B cell (primary cell): ENCODE measurements at regions not wholly inside any gene's neighbourhood (a gene's known extent, or its start where the extent isn't known, plus 50 kb on each side); places are given as distances from the start of the nearest gene placed in this dataset.

Experiments used
- ATAC-seq: fragments of 200-7000 bp; cut with Tn5 transposase; one replicate; pipeline ENCODE4 v1.10.0; 2021; ENCODE audit warnings: low read depth, mild to moderate bottlenecking, moderate number of reproducible peaks, moderate library complexity
- CTCF ChIA-PET: fragments of 350-600 bp; sonication (Branson Sonifier 250); formaldehyde crosslinking; loops from one replicate; lab custom pipeline; 2021; ENCODE audit warnings: antibody characterized with exemption, inconsistent platforms; lab: Charles Lee
- POLR2A ChIA-PET: fragments of 350-600 bp; sonication (Branson Sonifier 250); formaldehyde crosslinking; loops from one replicate; lab custom pipeline; 2021; ENCODE audit warnings: antibody characterized with exemption; lab: Charles Lee
- DNase-seq: peaks from one replicate; pipeline ENCODE4 v3.0.0; 2013
- H2AFZ ChIP-seq: 2 replicates; pipeline ENCODE4 v1.6.1; 2012; ENCODE audit warnings: mild to moderate bottlenecking, low read depth, low read length; ENCODE audit not compliant: insufficient read depth, poor library complexity, severe bottlenecking
- H3K27ac ChIP-seq, 2 donors: 1 replicate in 1 of 2; 2 replicates in 1 of 2; pipeline ENCODE4 v1.5.1; 2012 to 2013; ENCODE audit warnings: low read length in 2 of 2, mild to moderate bottlenecking in 2 of 2, moderate library complexity in 1 of 2
- H3K27me3 ChIP-seq, 4 experiments: fragments of 200-600 bp in 1 of 4; sonication (generic) in 1 of 4; replicated peaks in 1 of 4; 1 replicate in 2 of 4; 2 replicates in 2 of 4; pipeline versions ENCODE4 v1.6.1 to v1.7.0; 2013 to 2016; ENCODE audit warnings: low read length in 3 of 4, mild to moderate bottlenecking in 2 of 4, mixed read lengths in 1 of 4, moderate library complexity in 1 of 4; ENCODE audit not compliant: insufficient read depth in 4 of 4, control insufficient read depth in 3 of 4; ENCODE audit errors: control extremely low read depth in 1 of 4
- H3K36me3 ChIP-seq, 2 experiments: replicated peaks in 1 of 2; 1 replicate in 1 of 2; 2 replicates in 1 of 2; pipeline versions ENCODE4 v1.6.1 to v1.7.1; 2013; ENCODE audit warnings: low read length in 1 of 2; ENCODE audit not compliant: insufficient read depth in 2 of 2, control insufficient read depth in 1 of 2; ENCODE audit errors: control extremely low read depth in 1 of 2, extremely low read depth in 1 of 2
- H3K4me1 ChIP-seq, 2 donors: fragments of 200-600 bp in 1 of 2; sonication (generic) in 1 of 2; 1 replicate in 1 of 2; 2 replicates in 1 of 2; pipeline versions ENCODE4 v1.5.1 to v1.6.1; 2013 to 2017; ENCODE audit warnings: low read length in 2 of 2; ENCODE audit not compliant: control insufficient read depth in 2 of 2, insufficient read depth in 2 of 2
- H3K4me2 ChIP-seq: replicated peaks from 2 replicates; pipeline ENCODE3; 2012; ENCODE audit warnings: mild to moderate bottlenecking, low read depth, low read length; ENCODE audit not compliant: poor library complexity, severe bottlenecking
- H3K4me3 ChIP-seq, 5 experiments: fragments of 200-600 bp in 1 of 5; sonication (generic) in 1 of 5; 1 replicate in 3 of 5; 2 replicates in 2 of 5; pipeline versions ENCODE4 v1.5.1 to v1.7.0; 2011 to 2016; ENCODE audit warnings: low read length in 4 of 5, mild to moderate bottlenecking in 4 of 5, low read depth in 2 of 5, control low read depth in 1 of 5, moderate library complexity in 1 of 5; ENCODE audit not compliant: insufficient read depth in 1 of 5; ENCODE audit errors: control extremely low read depth in 1 of 5, extremely low read depth in 1 of 5
- H3K79me2 ChIP-seq: fragments of 200-600 bp; sonication (generic); one replicate; pipeline ENCODE4 v1.6.0; 2016; ENCODE audit warnings: low read length; ENCODE audit not compliant: control insufficient read depth, insufficient read depth
- H3K9ac ChIP-seq: fragments of 200-600 bp; sonication (generic); 2 replicates; pipeline ENCODE4 v1.6.1; 2017; ENCODE audit warnings: mild to moderate bottlenecking, low read length, moderate library complexity
- H3K9me3 ChIP-seq, 3 donors: one replicate each; pipeline versions ENCODE4 v1.6.1 to v1.7.1; 2013; ENCODE audit warnings: low read length in 2 of 3; ENCODE audit not compliant: control insufficient read depth in 2 of 3, insufficient read depth in 1 of 3; ENCODE audit errors: control extremely low read depth in 1 of 3
- H4K20me1 ChIP-seq: 2 replicates; pipeline ENCODE4 v1.6.0; 2012; ENCODE audit warnings: mild to moderate bottlenecking, low read length; ENCODE audit not compliant: insufficient read depth, control insufficient read depth, poor library complexity, severe bottlenecking
- H3K27ac Mint-ChIP-seq: one replicate; pipeline ENCODE4 v1.8.0; 2021; ENCODE audit warnings: mixed read lengths
- H3K27me3 Mint-ChIP-seq: one replicate; pipeline ENCODE4 v1.8.0; 2021; ENCODE audit warnings: mixed read lengths
- H3K4me1 Mint-ChIP-seq: one replicate; pipeline ENCODE4 v1.8.0; 2021; ENCODE audit warnings: mixed read lengths
- H3K4me3 Mint-ChIP-seq: one replicate; pipeline ENCODE4 v1.8.0; 2021; ENCODE audit warnings: mixed read lengths
- H3K9me3 Mint-ChIP-seq: one replicate; pipeline ENCODE4 v1.8.0; 2022; ENCODE audit warnings: mixed read lengths; ENCODE audit not compliant: insufficient read depth
- EZH2 ChIP-seq: IDR thresholded peaks from 2 replicates; pipeline ENCODE4 v1.6.1; 2012; ENCODE audit warnings: borderline replicate concordance, low read depth, mild to moderate bottlenecking, moderate library complexity, low read length; ENCODE audit not compliant: insufficient read depth, poor library complexity, severe bottlenecking
- WGBS: methylation state at CpG from one replicate; pipeline ENCODE4 v1.1.5; 2013; ENCODE audit warnings: missing lambda C conversion rate; ENCODE audit not compliant: insufficient coverage; 5-methylcytosine and 5-hydroxymethylcytosine counted together
- intact Hi-C: fragments of 100-400 bp; cut with micrococcal nuclease; formaldehyde crosslinking; loops from one replicate; pipeline ENCODE4 v1.10.0; 2022
- TF ChIP-seq, protein P1 (sequence below): fragments of 200-600 bp; IDR thresholded peaks from one replicate; pipeline ENCODE4 v1.8.0; 2022; ENCODE audit warnings: antibody characterized with exemption, mild to moderate bottlenecking

DNA sequence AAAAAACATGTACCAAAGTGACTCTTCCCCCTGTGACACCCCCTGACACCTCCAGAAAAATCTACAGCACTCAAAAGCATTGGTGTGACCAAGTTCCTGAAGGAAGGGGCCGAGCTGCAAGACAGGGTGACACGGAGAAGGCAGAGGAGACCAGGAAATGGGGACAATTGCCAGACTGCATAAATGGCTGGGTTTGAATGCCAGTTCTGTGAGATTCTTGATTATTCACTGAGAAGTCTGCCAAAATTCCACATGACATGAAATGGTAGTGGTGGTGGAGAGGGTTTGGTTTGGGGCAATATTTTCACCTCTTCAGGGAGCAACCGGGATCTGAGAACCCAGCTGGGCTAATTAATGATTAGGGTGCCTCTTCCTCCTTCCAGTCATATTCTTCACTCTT, 178.5 kb downstream of the ARL4C start:
- Histone ChIP-seq H3K4me1 (peaks cover 0 to 3% of the 10 kb centered on the region in 2 donors), H3K27me3 (peaks cover 0 to 11% (median 9%) of the 10 kb centered on the region in 4 experiments), H3K4me3 (no peak overlapping the region), H2AFZ (no peak overlapping the region), H3K9ac (no peak overlapping the region), H3K27ac (no peak overlapping the region), H3K4me2 (no peak overlapping the region), H3K36me3 (no peaks in the 10 kb centered on the region), H4K20me1 (no peaks in the 10 kb centered on the region), H3K79me2 (no peaks in the 10 kb centered on the region), H3K9me3 (peaks cover 0 to 3% (median 0%) of the 10 kb centered on the region in 3 donors)
- H3K9me3 Mint-ChIP-seq = no peaks in the 10 kb centered on the region
- ChIA-PET CTCF (no interaction called here), POLR2A (interaction anchor here (0.7 kb wide), 1 partner anchor 24 kb away, joined by 7 read pairs; no protein-coding TSS in a partner anchor)
- TF ChIP-seq EZH2 = no peak
- TF ChIP-seq, protein P1, sequence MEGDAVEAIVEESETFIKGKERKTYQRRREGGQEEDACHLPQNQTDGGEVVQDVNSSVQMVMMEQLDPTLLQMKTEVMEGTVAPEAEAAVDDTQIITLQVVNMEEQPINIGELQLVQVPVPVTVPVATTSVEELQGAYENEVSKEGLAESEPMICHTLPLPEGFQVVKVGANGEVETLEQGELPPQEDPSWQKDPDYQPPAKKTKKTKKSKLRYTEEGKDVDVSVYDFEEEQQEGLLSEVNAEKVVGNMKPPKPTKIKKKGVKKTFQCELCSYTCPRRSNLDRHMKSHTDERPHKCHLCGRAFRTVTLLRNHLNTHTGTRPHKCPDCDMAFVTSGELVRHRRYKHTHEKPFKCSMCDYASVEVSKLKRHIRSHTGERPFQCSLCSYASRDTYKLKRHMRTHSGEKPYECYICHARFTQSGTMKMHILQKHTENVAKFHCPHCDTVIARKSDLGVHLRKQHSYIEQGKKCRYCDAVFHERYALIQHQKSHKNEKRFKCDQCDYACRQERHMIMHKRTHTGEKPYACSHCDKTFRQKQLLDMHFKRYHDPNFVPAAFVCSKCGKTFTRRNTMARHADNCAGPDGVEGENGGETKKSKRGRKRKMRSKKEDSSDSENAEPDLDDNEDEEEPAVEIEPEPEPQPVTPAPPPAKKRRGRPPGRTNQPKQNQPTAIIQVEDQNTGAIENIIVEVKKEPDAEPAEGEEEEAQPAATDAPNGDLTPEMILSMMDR = no peak
- H3K4me3 Mint-ChIP-seq = no peak overlapping the region
- peaks cover 6% of the 10 kb centered on the region for H3K4me1 Mint-ChIP-seq
- DNase-seq = no peak
- WGBS = 64% methylated on average over 2 of the region's 3 CpGs
- ATAC-seq = no peak
- no peak overlapping the region for H3K27ac Mint-ChIP-seq
- H3K27me3 Mint-ChIP-seq = peaks cover 25% of the 10 kb centered on the region
- intact Hi-C loops = no loop called here

DNA sequence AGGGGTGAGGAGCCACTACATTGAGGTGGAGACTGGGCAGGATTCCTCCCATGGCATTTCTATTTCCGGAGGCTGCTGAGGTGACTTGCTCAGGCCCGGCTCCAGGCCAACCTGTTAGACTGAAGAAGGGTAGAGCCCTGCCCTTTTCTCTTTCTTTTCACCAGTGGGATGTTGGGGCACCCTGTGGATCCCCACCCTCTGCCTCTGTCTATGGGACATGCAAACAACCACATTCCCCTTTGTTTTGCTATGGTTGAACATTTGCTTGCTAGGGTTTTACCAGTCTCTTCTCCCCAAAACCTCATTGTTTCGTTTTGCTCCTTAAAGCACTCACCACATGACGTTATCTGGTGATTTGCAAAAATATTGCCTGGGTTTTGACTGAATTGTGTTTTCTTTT, 183.3 kb downstream of the ARL4C start:
- no peak overlapping the region for H3K4me2 ChIP-seq
- Mint-ChIP-seq H3K4me3 (no peak overlapping the region), H3K9me3 (no peaks in the 10 kb centered on the region), H3K27me3 (peaks cover 21% of the 10 kb centered on the region), H3K4me1 (peaks cover 22% of the 10 kb centered on the region), H3K27ac (no peak overlapping the region)
- no peak overlapping the region for H3K27ac ChIP-seq
- no peaks in the 10 kb centered on the region for H3K79me2 ChIP-seq
- ChIA-PET CTCF (no interaction called here), POLR2A (no interaction called here)
- peaks cover 15 to 16% of the 10 kb centered on the region in 2 donors for H3K4me1 ChIP-seq
- H3K36me3 ChIP-seq = no peaks in the 10 kb centered on the region
- H4K20me1 ChIP-seq = no peaks in the 10 kb centered on the region
- intact Hi-C loops = no loop called here
- no peak overlapping the region for H3K4me3 ChIP-seq
- H3K27me3 ChIP-seq = peaks cover 0 to 20% (median 5%) of the 10 kb centered on the region in 4 experiments
- ATAC-seq = no peak
- peaks cover 0 to 3% (median 0%) of the 10 kb centered on the region in 3 donors for H3K9me3 ChIP-seq
- DNase-seq = no peak
- WGBS = 100% methylated on average over 2 of the region's 4 CpGs
- no peak overlapping the region for H3K9ac ChIP-seq
- H2AFZ ChIP-seq = no peak overlapping the region
- no peak for TF ChIP-seq EZH2
- TF ChIP-seq, protein P1 = no peak
